ENCODE measurements at regions not wholly inside any gene's neighbourhood (a gene's known extent, or its start where the extent isn't known, plus 50 kb on each side); places are given as distances from the start of the nearest gene placed in this dataset.
"Not testable (repeated sequence)": the region's sequence is repeated elsewhere in the genome, so short reads cannot be mapped to it uniquely, and the experiment has no call there.

DNA sequence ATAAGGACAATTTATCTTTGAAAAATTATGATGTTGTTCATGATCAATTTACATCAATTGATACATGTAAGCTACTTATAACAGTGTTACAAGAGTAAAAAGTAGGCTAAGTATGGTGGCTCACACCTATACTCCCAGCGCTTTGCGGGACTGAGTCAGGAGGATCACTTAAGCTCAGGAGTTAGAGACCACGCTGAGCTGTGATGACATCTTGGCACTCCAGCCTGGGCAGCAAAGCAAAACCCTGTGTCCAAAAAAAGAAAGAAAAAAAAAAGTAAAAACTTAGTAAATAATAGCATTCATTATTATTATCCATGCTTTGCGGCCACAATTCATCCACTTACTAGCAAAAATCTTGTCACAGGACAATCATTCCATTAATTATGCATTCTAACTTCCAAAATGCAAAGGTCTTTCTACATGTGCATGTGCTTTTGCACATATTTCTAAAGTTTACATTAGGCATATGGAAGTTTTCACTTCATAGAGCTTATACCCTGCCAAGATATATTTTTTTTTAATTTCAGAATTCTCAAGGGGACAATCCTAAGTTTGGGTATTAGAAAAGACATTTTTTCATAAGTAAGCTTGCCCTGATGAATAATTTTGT, 243.3 kb upstream of the RARB start:
- DNase-seq (ENCODE audit: extremely low spot score in 2 of 2): no peak
- H3K9me3 ChIP-seq: no peaks in the 10 kb centered on the region
- no peaks in the 10 kb centered on the region for H3K4me1 ChIP-seq
- no peaks in the 10 kb centered on the region for H3K27me3 ChIP-seq
- H3K36me3 ChIP-seq: no peaks in the 10 kb centered on the region
- H3K27ac ChIP-seq: no peak overlapping the region
- intact Hi-C loops (cut with DNase I): no loop called here
- TF ChIP-seq POLR2AphosphoS5 (IDR thresholded peaks at IDR 0.05; ENCODE audit: insufficient read depth in 1 of 2, low read depth in 1 of 2) (no peak), POLR2A (IDR thresholded peaks at IDR 0.05) (no peak)
- TF ChIP-seq, protein P1, sequence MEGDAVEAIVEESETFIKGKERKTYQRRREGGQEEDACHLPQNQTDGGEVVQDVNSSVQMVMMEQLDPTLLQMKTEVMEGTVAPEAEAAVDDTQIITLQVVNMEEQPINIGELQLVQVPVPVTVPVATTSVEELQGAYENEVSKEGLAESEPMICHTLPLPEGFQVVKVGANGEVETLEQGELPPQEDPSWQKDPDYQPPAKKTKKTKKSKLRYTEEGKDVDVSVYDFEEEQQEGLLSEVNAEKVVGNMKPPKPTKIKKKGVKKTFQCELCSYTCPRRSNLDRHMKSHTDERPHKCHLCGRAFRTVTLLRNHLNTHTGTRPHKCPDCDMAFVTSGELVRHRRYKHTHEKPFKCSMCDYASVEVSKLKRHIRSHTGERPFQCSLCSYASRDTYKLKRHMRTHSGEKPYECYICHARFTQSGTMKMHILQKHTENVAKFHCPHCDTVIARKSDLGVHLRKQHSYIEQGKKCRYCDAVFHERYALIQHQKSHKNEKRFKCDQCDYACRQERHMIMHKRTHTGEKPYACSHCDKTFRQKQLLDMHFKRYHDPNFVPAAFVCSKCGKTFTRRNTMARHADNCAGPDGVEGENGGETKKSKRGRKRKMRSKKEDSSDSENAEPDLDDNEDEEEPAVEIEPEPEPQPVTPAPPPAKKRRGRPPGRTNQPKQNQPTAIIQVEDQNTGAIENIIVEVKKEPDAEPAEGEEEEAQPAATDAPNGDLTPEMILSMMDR (IDR thresholded peaks at IDR 0.05): no peak
- H3K4me3 ChIP-seq: no peak overlapping the region

DNA sequence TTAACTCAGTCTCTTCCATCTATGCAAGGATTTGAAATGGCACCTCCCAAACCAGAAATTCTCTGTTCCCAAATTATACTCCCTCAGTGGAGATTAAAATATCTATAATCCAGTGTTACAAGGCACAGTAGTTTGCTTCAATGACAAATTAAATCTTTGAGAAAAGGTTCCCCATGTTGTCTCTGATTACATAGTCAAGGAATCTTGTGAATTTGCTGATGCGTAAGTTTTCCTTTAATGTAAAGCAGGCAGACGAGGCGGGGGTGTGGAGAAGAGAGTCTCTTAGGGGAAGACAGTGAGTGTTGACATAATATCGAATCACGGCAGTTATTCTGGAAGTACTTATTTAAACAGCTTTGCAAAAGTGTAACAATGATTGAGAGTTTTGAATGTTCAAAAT, 236.4 kb upstream of the RARB start:
- intact Hi-C loops (cut with DNase I): no loop called here

DNA sequence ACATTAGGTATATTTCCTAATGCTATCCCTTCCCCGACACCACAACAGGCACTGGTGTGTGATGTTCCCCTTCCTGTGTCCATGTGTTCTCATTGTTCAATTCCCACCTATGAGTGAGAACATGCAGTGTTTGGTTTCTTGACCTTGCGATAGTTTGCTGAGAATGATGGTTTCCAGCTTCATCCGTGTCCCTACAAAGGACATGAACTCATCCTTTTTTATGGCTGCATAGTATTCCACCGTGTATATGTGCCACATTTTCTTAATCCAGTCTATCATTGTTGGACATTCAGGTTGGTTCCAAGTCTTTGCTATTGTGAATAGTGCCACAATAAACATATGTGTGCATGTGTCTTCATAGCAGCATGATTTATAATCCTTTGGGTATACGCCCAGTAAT, 228.5 kb upstream of the RARB start:
- H3K36me3 ChIP-seq; H3K27ac ChIP-seq; H3K4me3 ChIP-seq; H3K4me1 ChIP-seq; intact Hi-C loops (cut with DNase I); DNase-seq (ENCODE audit: extremely low spot score in 2 of 2); H3K9me3 ChIP-seq; H3K27me3 ChIP-seq: not testable (repeated sequence)

More for the DNA sequence above, 236.4 kb upstream of the RARB start:
- DNase-seq (ENCODE audit: extremely low spot score in 2 of 2): no peak
- Histone ChIP-seq H3K36me3 (no peaks in the 10 kb centered on the region), H3K27me3 (no peaks in the 10 kb centered on the region), H3K4me1 (no peaks in the 10 kb centered on the region), H3K27ac (no peak overlapping the region), H3K9me3 (no peaks in the 10 kb centered on the region), H3K4me3 (no peak overlapping the region)
- TF ChIP-seq POLR2A (IDR thresholded peaks at IDR 0.05) (no peak), POLR2AphosphoS5 (IDR thresholded peaks at IDR 0.05; ENCODE audit: insufficient read depth in 1 of 2, low read depth in 1 of 2) (no peak)
- TF ChIP-seq, protein P1 (IDR thresholded peaks at IDR 0.05): no peak

DNA sequence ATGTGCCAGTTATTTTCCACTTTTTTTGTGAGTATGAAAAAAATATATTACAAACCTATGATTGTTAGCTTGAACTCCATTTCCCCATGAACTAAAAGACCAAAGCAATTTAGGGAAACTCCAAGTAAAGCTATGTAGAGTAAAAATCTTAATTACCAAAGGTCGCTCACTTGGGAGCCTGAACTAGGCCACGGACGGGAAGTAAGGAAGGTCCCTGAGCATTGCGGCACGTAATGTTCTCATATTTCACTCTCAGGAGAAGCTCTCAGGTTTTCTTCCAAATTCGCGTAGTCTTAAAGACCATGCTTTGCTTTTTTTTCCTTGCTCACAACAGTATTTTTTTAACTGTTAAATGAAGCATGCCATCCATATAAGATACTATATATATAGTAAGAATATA, 215.3 kb upstream of the RARB start:
- Histone ChIP-seq H3K27me3 (no peaks in the 10 kb centered on the region), H3K36me3 (no peaks in the 10 kb centered on the region), H3K4me3 (no peak overlapping the region), H3K9me3 (no peaks in the 10 kb centered on the region), H3K27ac (no peak overlapping the region), H3K4me1 (no peaks in the 10 kb centered on the region)
- TF ChIP-seq, protein P1 (IDR thresholded peaks at IDR 0.05): no peak
- TF ChIP-seq POLR2AphosphoS5 (IDR thresholded peaks at IDR 0.05; ENCODE audit: insufficient read depth in 1 of 2, low read depth in 1 of 2): no peak
- TF ChIP-seq POLR2A (IDR thresholded peaks at IDR 0.05): no peak
- DNase-seq (ENCODE audit: extremely low spot score in 2 of 2): no peak
- intact Hi-C loops (cut with DNase I): no loop called here

DNA sequence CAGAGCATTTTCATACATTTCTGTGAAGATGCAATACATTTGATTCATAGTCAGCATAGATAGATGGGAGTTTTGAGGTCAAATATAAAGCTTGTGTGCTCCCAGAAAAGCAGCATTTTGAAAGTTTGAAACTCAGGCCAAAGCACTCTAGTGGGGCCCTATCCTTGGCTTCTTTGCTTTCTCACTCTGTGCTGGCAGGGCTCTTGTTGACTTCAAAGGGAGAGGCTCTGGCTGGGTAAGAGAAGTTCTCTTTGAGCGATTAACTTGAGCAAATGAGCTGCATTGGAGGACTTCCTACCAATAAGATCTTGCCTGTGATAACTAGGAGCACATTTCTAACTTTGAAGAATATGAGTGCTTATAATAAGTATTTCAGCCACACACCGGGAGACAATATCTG, 214.0 kb upstream of the RARB start:
- no peak for TF ChIP-seq POLR2AphosphoS5 (IDR thresholded peaks at IDR 0.05; ENCODE audit: insufficient read depth in 1 of 2, low read depth in 1 of 2)
- no peak for TF ChIP-seq POLR2A (IDR thresholded peaks at IDR 0.05)
- TF ChIP-seq, protein P1 (IDR thresholded peaks at IDR 0.05): no peak
- DNase-seq (ENCODE audit: extremely low spot score in 2 of 2): no peak
- intact Hi-C loops (cut with DNase I): no loop called here
- Histone ChIP-seq H3K27ac (no peak overlapping the region), H3K4me3 (no peak overlapping the region), H3K9me3 (no peaks in the 10 kb centered on the region), H3K4me1 (no peaks in the 10 kb centered on the region), H3K36me3 (no peaks in the 10 kb centered on the region), H3K27me3 (no peaks in the 10 kb centered on the region)
